ENCODE measurements at regions not wholly inside any gene's neighbourhood (a gene's known extent, or its start where the extent isn't known, plus 50 kb on each side); places are given as distances from the start of the nearest gene placed in this dataset.

DNA sequence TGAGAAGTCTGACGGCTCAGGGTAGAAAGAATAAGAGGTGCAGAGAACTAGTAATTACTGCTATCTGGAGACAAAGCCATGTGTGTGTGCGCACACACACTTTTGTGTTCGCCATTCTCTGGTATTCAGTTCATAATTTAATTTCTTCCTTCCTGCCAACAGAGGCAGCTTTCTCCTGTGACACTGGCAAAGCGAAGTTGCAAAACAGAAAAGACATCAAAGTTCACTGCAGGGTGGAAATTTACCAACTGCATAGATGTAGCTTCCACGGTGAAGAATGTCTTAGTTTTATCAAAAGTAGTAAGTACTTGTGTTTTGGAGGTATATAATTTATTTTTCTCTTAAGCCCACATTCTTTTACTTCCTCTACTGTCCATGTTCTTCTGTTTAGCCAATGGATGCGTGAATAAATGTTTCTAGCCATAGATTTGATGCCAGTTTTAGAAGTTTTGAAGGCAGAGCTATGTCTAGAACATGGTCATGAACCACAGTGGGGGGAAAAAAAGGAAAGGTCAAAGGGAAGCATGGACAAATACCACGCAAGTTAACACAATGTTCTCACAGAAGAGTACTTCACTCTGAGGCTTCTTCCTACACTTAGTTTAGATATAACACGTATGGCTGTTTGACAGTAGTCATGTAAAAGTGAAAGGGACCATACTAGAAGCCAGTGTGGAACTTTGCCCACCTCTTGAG is 536.5 kb upstream of the GRIA1 start:
- no peaks in the 10 kb centered on the region for H3K36me3 ChIP-seq (replicated peaks in 1 of 2; ENCODE audit: control insufficient read depth in 1 of 2, insufficient read depth in 2 of 2, low read length in 2 of 2)
- H2AFZ ChIP-seq (ENCODE audit: low read length) = no peak overlapping the region
- intact Hi-C loops (cut with micrococcal nuclease; ENCODE audit: unreplicated experiment) = no loop called here
- H3K27me3 ChIP-seq (ENCODE audit: control insufficient read depth in 1 of 2, insufficient read depth in 2 of 2, low read length in 2 of 2) = no peaks in the 10 kb centered on the region
- no peaks in the 10 kb centered on the region for H4K20me1 ChIP-seq (ENCODE audit: insufficient read depth, low read length)
- FAIRE-seq (no peak), DNase-seq (ENCODE audit: low spot score) (no peak), ATAC-seq (no peak)
- no peaks in the 10 kb centered on the region for H3K79me2 ChIP-seq (ENCODE audit: insufficient read depth, low read length)
- no peaks in the 10 kb centered on the region for H3K4me1 ChIP-seq (ENCODE audit: insufficient read depth, low read length)
- no peak overlapping the region for H3K9ac ChIP-seq (ENCODE audit: insufficient read depth, low read depth, low read length)
- H3K27ac ChIP-seq (ENCODE audit: extremely low read length, insufficient read depth, low read length) = no peak overlapping the region
- TF ChIP-seq CHCHD3 (CRISPR knock-in tag; IDR thresholded peaks at IDR 0.05) (no peak), SP5 (CRISPR knock-in tag; IDR thresholded peaks at IDR 0.05; ENCODE audit: borderline replicate concordance, low read depth) (no peak)
- TF ChIP-seq, protein P1, sequence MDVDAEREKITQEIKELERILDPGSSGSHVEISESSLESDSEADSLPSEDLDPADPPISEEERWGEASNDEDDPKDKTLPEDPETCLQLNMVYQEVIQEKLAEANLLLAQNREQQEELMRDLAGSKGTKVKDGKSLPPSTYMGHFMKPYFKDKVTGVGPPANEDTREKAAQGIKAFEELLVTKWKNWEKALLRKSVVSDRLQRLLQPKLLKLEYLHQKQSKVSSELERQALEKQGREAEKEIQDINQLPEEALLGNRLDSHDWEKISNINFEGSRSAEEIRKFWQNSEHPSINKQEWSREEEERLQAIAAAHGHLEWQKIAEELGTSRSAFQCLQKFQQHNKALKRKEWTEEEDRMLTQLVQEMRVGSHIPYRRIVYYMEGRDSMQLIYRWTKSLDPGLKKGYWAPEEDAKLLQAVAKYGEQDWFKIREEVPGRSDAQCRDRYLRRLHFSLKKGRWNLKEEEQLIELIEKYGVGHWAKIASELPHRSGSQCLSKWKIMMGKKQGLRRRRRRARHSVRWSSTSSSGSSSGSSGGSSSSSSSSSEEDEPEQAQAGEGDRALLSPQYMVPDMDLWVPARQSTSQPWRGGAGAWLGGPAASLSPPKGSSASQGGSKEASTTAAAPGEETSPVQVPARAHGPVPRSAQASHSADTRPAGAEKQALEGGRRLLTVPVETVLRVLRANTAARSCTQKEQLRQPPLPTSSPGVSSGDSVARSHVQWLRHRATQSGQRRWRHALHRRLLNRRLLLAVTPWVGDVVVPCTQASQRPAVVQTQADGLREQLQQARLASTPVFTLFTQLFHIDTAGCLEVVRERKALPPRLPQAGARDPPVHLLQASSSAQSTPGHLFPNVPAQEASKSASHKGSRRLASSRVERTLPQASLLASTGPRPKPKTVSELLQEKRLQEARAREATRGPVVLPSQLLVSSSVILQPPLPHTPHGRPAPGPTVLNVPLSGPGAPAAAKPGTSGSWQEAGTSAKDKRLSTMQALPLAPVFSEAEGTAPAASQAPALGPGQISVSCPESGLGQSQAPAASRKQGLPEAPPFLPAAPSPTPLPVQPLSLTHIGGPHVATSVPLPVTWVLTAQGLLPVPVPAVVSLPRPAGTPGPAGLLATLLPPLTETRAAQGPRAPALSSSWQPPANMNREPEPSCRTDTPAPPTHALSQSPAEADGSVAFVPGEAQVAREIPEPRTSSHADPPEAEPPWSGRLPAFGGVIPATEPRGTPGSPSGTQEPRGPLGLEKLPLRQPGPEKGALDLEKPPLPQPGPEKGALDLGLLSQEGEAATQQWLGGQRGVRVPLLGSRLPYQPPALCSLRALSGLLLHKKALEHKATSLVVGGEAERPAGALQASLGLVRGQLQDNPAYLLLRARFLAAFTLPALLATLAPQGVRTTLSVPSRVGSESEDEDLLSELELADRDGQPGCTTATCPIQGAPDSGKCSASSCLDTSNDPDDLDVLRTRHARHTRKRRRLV (CRISPR knock-in tag; IDR thresholded peaks at IDR 0.05) = no peak
- no TSS peak for BruUV-seq (replicated peaks)
- 6% methylated on average over 8 of the region's 8 CpGs for WGBS (ENCODE audit: low lambda C conversion rate)
- peaks cover 69% of the 10 kb centered on the region for H3K9me3 ChIP-seq (ENCODE audit: low read length)
- H3K4me2 ChIP-seq (ENCODE audit: low read depth, low read length) = no peak overlapping the region
- H3K4me3 ChIP-seq (replicated peaks in 1 of 3; ENCODE audit: insufficient read depth in 1 of 3, low read depth in 2 of 3, low read length in 3 of 3) = no peak overlapping the region
- POLR2A ChIA-PET = no interaction called here
- CTCF ChIA-PET (ENCODE audit: low intra/inter-chr PET ratio, low total read pairs) = no interaction called here
- in situ Hi-C loops (cut with HindIII; ENCODE audit: extremely low pct_ligation_motif_present, low pct_unique_long_range_greater_than_20kb) = no loop called here
